GM23338 (cell line): ENCODE measurements at regions not wholly inside any gene's neighbourhood (a gene's known extent, or its start where the extent isn't known, plus 50 kb on each side); places are given as distances from the start of the nearest gene placed in this dataset.

ENCODE experiments used
- JUNB ChIP-seq: IDR thresholded peaks from one replicate; pipeline ENCODE4 v1.6.1; 2016; ENCODE audit warnings: antibody characterized with exemption; ENCODE audit not compliant: unreplicated experiment
- TF ChIP-seq, protein P1 (sequence below): IDR thresholded peaks from one replicate; pipeline ENCODE4 v1.6.1; 2018; ENCODE audit warnings: antibody characterized with exemption; ENCODE audit not compliant: unreplicated experiment
- TF ChIP-seq, protein P2 (sequence below), 2 experiments: fragments of 200-600 bp in 1 of 2; sonication (generic) in 1 of 2; conservative IDR thresholded peaks; 2 replicates each; pipeline versions ENCODE4 v1.5.1 to v1.6.1; 2016 to 2017; ENCODE audit warnings: antibody characterized with exemption in 2 of 2, low read depth in 2 of 2, mild to moderate bottlenecking in 2 of 2, moderate library complexity in 1 of 2

DNA sequence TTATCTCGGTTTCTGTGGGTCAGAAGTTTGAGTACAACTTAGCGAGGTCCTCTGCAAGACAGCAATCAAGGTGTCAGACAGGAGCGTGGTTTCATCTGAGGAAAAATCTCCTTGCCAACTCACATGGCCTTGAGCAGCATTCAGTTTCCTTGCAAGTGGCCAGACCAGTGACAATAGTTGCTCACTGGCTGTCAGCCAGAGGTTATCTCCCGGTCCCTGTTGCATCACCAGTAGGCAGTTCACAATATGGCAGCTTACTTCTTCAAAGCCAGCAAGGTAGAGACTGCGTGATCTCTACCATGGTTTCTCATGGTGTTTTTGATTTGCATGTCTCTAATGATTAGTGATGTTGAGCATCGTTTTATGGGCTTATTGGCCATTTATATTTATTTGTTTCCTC, 143.8 kb upstream of the DAAM1 start:
- TF ChIP-seq, protein P1, sequence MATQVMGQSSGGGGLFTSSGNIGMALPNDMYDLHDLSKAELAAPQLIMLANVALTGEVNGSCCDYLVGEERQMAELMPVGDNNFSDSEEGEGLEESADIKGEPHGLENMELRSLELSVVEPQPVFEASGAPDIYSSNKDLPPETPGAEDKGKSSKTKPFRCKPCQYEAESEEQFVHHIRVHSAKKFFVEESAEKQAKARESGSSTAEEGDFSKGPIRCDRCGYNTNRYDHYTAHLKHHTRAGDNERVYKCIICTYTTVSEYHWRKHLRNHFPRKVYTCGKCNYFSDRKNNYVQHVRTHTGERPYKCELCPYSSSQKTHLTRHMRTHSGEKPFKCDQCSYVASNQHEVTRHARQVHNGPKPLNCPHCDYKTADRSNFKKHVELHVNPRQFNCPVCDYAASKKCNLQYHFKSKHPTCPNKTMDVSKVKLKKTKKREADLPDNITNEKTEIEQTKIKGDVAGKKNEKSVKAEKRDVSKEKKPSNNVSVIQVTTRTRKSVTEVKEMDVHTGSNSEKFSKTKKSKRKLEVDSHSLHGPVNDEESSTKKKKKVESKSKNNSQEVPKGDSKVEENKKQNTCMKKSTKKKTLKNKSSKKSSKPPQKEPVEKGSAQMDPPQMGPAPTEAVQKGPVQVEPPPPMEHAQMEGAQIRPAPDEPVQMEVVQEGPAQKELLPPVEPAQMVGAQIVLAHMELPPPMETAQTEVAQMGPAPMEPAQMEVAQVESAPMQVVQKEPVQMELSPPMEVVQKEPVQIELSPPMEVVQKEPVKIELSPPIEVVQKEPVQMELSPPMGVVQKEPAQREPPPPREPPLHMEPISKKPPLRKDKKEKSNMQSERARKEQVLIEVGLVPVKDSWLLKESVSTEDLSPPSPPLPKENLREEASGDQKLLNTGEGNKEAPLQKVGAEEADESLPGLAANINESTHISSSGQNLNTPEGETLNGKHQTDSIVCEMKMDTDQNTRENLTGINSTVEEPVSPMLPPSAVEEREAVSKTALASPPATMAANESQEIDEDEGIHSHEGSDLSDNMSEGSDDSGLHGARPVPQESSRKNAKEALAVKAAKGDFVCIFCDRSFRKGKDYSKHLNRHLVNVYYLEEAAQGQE = no peak
- no peak for TF ChIP-seq JUNB
- TF ChIP-seq, protein P2, sequence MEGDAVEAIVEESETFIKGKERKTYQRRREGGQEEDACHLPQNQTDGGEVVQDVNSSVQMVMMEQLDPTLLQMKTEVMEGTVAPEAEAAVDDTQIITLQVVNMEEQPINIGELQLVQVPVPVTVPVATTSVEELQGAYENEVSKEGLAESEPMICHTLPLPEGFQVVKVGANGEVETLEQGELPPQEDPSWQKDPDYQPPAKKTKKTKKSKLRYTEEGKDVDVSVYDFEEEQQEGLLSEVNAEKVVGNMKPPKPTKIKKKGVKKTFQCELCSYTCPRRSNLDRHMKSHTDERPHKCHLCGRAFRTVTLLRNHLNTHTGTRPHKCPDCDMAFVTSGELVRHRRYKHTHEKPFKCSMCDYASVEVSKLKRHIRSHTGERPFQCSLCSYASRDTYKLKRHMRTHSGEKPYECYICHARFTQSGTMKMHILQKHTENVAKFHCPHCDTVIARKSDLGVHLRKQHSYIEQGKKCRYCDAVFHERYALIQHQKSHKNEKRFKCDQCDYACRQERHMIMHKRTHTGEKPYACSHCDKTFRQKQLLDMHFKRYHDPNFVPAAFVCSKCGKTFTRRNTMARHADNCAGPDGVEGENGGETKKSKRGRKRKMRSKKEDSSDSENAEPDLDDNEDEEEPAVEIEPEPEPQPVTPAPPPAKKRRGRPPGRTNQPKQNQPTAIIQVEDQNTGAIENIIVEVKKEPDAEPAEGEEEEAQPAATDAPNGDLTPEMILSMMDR (conservative IDR thresholded peaks at IDR 0.05; ENCODE audit: low read depth in 2 of 2) = no peak
